ENCODE measurements at regions not wholly inside any gene's neighbourhood (a gene's known extent, or its start where the extent isn't known, plus 50 kb on each side); places are given as distances from the start of the nearest gene placed in this dataset.

- no peak for TF ChIP-seq POLR2A (IDR thresholded peaks at IDR 0.05; ENCODE audit: low read length)
- no peak for TF ChIP-seq GATA1 (IDR thresholded peaks at IDR 0.05; ENCODE audit: low read depth, low read length)
Observed at GRCh38 chr1:18011703-18012102, 95.9 kb upstream of the IGSF21 start.

Data from erythroblast (primary cell).